ENCODE measurements at regions not wholly inside any gene's neighbourhood (a gene's known extent, or its start where the extent isn't known, plus 50 kb on each side); places are given as distances from the start of the nearest gene placed in this dataset.

GRCh38 chr5:40268088-40268487 lies 411.6 kb upstream of the PTGER4 start:
- no peak overlapping the region for H3K4me3 ChIP-seq
- ChIA-PET CTCF (interaction anchor here (0.6 kb wide), 1 partner anchor 10 kb away, joined by 3 read pairs; no protein-coding TSS in a partner anchor), POLR2A (no interaction called here)
- ATAC-seq (no peak), DNase-seq (ENCODE audit: low read depth in 1 of 2, low spot score in 1 of 2) (no peak), FAIRE-seq (no peak)
- TF ChIP-seq GATA3 (IDR thresholded peaks at IDR 0.05; ENCODE audit: borderline replicate concordance): no peak
- TF ChIP-seq CHD2 (IDR thresholded peaks at IDR 0.05; ENCODE audit: low read length, partially characterized antibody): no peak
- no peak for TF ChIP-seq ELK1 (IDR thresholded peaks at IDR 0.05; ENCODE audit: low read depth, low read length)
- TF ChIP-seq CBX8 (IDR thresholded peaks at IDR 0.05): no peak
- no peak for TF ChIP-seq POLR2A (IDR thresholded peaks at IDR 0.05; ENCODE audit: low read length)
- no peak for TF ChIP-seq NFE2L2 (conservative IDR thresholded peaks at IDR 0.05; ENCODE audit: low read length)
- no peak for TF ChIP-seq MAX (IDR thresholded peaks at IDR 0.05)
- no peak for TF ChIP-seq ZSCAN20 (CRISPR knock-in tag; IDR thresholded peaks at IDR 0.05)
- TF ChIP-seq HEYL (CRISPR knock-in tag; IDR thresholded peaks at IDR 0.05): no peak
- no peak for TF ChIP-seq USF2 (IDR thresholded peaks at IDR 0.05)
- no peak for TF ChIP-seq SMC3 (IDR thresholded peaks at IDR 0.05)
- TF ChIP-seq TP53 (CRISPR knock-in tag; IDR thresholded peaks at IDR 0.05): no peak
- TF ChIP-seq NR3C1 (IDR thresholded peaks at IDR 0.05): no peak
- no peak for TF ChIP-seq KDM5A (IDR thresholded peaks at IDR 0.05)
- TF ChIP-seq EP300 (IDR thresholded peaks at IDR 0.05): no peak
- no peaks in the 10 kb centered on the region for H3K4me1 ChIP-seq
- WGBS (ENCODE audit: missing lambda C conversion rate): 24% methylated on average over 1 of the region's 1 CpG
- no peak overlapping the region for H3K4me2 ChIP-seq
- no peak overlapping the region for H3K27ac ChIP-seq
- no peaks in the 10 kb centered on the region for H3K9me3 ChIP-seq

GRCh38 chr5:40266952-40267351 lies 412.8 kb upstream of the PTGER4 start:
- no peak for FAIRE-seq
- WGBS (ENCODE audit: missing lambda C conversion rate): 76% methylated on average over 2 of the region's 2 CpGs
- POLR2A ChIA-PET: no interaction called here

GRCh38 chr5:40261984-40262383 lies 417.7 kb upstream of the PTGER4 start:
- no peak for FAIRE-seq

More at GRCh38 chr5:40266952-40267351, 412.8 kb upstream of the PTGER4 start:
- H3K4me1 ChIP-seq: no peaks in the 10 kb centered on the region
- no peak overlapping the region for H3K4me2 ChIP-seq
- ATAC-seq: no peak
- H3K4me3 ChIP-seq: no peak overlapping the region
- DNase-seq (ENCODE audit: low read depth in 1 of 2, low spot score in 1 of 2): no peak
- CTCF ChIA-PET: no interaction called here
- H3K27ac ChIP-seq: no peak overlapping the region
- TF ChIP-seq CHD4 (IDR thresholded peaks at IDR 0.05; ENCODE audit: borderline replicate concordance): no peak
- H3K9me3 ChIP-seq: no peaks in the 10 kb centered on the region

More at GRCh38 chr5:40261984-40262383, 417.7 kb upstream of the PTGER4 start:
- Histone ChIP-seq H3K4me2 (no peak overlapping the region), H3K27ac (no peak overlapping the region), H3K4me3 (no peak overlapping the region), H3K4me1 (no peaks in the 10 kb centered on the region), H3K9me3 (no peaks in the 10 kb centered on the region)
- WGBS (ENCODE audit: missing lambda C conversion rate): 36% methylated on average over 1 of the region's 1 CpG
- ATAC-seq (no peak), DNase-seq (ENCODE audit: low read depth in 1 of 2, low spot score in 1 of 2) (no peak)
- POLR2A ChIA-PET: no interaction called here
- CTCF ChIA-PET: no interaction called here
- no peak for TF ChIP-seq ESRRA (IDR thresholded peaks at IDR 0.05; ENCODE audit: borderline replicate concordance, low read length)
- no peak for TF ChIP-seq RNF2 (IDR thresholded peaks at IDR 0.05; ENCODE audit: borderline replicate concordance, low read depth)
- TF ChIP-seq JUNB (IDR thresholded peaks at IDR 0.05): no peak
- no peak for TF ChIP-seq NR3C1 (IDR thresholded peaks at IDR 0.05)
- no peak for TF ChIP-seq POLR2A (IDR thresholded peaks at IDR 0.05; ENCODE audit: low read length)
- TF ChIP-seq ATOH8 (CRISPR knock-in tag; IDR thresholded peaks at IDR 0.05; ENCODE audit: low read depth): no peak
- no peak for TF ChIP-seq CEBPB (IDR thresholded peaks at IDR 0.05)
- no peak for TF ChIP-seq SMC3 (IDR thresholded peaks at IDR 0.05)
- no peak for TF ChIP-seq HMGXB4 (CRISPR knock-in tag; IDR thresholded peaks at IDR 0.05; ENCODE audit: borderline replicate concordance)
- no peak for TF ChIP-seq HEYL (CRISPR knock-in tag; IDR thresholded peaks at IDR 0.05)
- TF ChIP-seq KDM1A (IDR thresholded peaks at IDR 0.05; ENCODE audit: low read depth): no peak
- TF ChIP-seq POLR2AphosphoS2 (conservative IDR thresholded peaks at IDR 0.05; ENCODE audit: low read length): no peak
